OCI-LY7 (cell line): ENCODE measurements at regions not wholly inside any gene's neighbourhood (a gene's known extent, or its start where the extent isn't known, plus 50 kb on each side); places are given as distances from the start of the nearest gene placed in this dataset.

Experiments used
- BruUV-seq: library from RNA; stranded (reverse); fragments of 400-500 nt; replicated peaks from 2 replicates; lab custom pipeline; 2021; lab: Mats Ljungman, UMichigan
- CTCF ChIA-PET: fragments of 300-600 bp; sonication (Branson Sonifier 250); formaldehyde crosslinking; loops from one replicate; lab custom pipeline; 2022; ENCODE audit warnings: antibody characterized with exemption; ENCODE audit not compliant: unreplicated experiment; lab: Charles Lee
- POLR2A ChIA-PET: fragments of 300-600 bp; sonication (Branson Sonifier 250); formaldehyde crosslinking; loops from one replicate; lab custom pipeline; 2022; ENCODE audit warnings: antibody characterized with exemption; lab: Charles Lee
- DNase-seq: peaks from one replicate; pipeline ENCODE4 v3.0.0-alpha.2; 2015; ENCODE audit warnings: low spot score
- H2AFZ ChIP-seq: fragments of 200-600 bp; sonication (generic), shearing (Covaris generic); 2 replicates; pipeline ENCODE4 v1.6.1; 2014; ENCODE audit warnings: mild to moderate bottlenecking, antibody characterized with exemption, low read length, moderate library complexity
- H3K27ac ChIP-seq: fragments of 200-600 bp; sonication (generic); 2 replicates; pipeline ENCODE4 v1.5.1; 2014; ENCODE audit warnings: mixed run types, low read depth, mild to moderate bottlenecking, moderate library complexity, low read length, inconsistent platforms; ENCODE audit not compliant: poor library complexity, severe bottlenecking
- H3K36me3 ChIP-seq: fragments of 200-600 bp; sonication (generic); 2 replicates; pipeline ENCODE4 v1.6.1; 2014; ENCODE audit warnings: mild to moderate bottlenecking, antibody characterized with exemption, low read length, moderate library complexity, mixed read lengths; ENCODE audit not compliant: insufficient read depth
- H3K4me1 ChIP-seq: fragments of 200-600 bp; sonication (generic); 2 replicates; pipeline ENCODE4 v1.5.1; 2014; ENCODE audit warnings: mild to moderate bottlenecking, low read length; ENCODE audit not compliant: insufficient read depth, poor library complexity, severe bottlenecking
- H3K4me2 ChIP-seq: fragments of 200-600 bp; sonication (generic); 2 replicates; pipeline ENCODE4 v1.6.1; 2014; ENCODE audit warnings: mild to moderate bottlenecking, low read length
- H3K4me3 ChIP-seq: fragments of 200-600 bp; sonication (generic); 2 replicates; pipeline ENCODE4 v1.5.1; 2014; ENCODE audit warnings: mild to moderate bottlenecking, low read depth, low read length; ENCODE audit not compliant: poor library complexity, severe bottlenecking
- H3K79me2 ChIP-seq: fragments of 200-600 bp; sonication (generic); 2 replicates; pipeline ENCODE4 v1.6.1; 2016; ENCODE audit warnings: low read depth, mild to moderate bottlenecking, low read length, moderate library complexity, mixed read lengths; ENCODE audit not compliant: insufficient read depth
- H3K9me2 ChIP-seq: fragments of 200-600 bp; sonication (generic); 2 replicates; pipeline ENCODE4 v1.6.1; 2016; ENCODE audit warnings: mild to moderate bottlenecking, low read length, mixed read lengths; ENCODE audit not compliant: insufficient read depth
- H3K9me3 ChIP-seq: fragments of 200-600 bp; sonication (generic); 2 replicates; pipeline ENCODE4 v1.6.1; 2014; ENCODE audit warnings: mild to moderate bottlenecking, mixed run types, low read length, mixed read lengths
- H4K20me1 ChIP-seq: fragments of 200-600 bp; sonication (generic); 2 replicates; pipeline ENCODE4 v1.6.1; 2014; ENCODE audit warnings: mild to moderate bottlenecking, antibody characterized with exemption, low read length, moderate library complexity, mixed read lengths; ENCODE audit not compliant: insufficient read depth
- EZH2phosphoT487 ChIP-seq: fragments of 200-600 bp; sonication (generic); IDR thresholded peaks from 2 replicates; pipeline ENCODE4 v1.6.1; 2018; ENCODE audit warnings: low read depth, borderline replicate concordance, mild to moderate bottlenecking, mixed run types, antibody characterized with exemption, low read length, moderate library complexity, mixed read lengths
- intact Hi-C: fragments of 100-400 bp; cut with micrococcal nuclease; formaldehyde crosslinking; loops from one replicate; pipeline ENCODE4 v1.10.0; 2022; ENCODE audit not compliant: unreplicated experiment
- TF ChIP-seq, protein P1 (sequence below): fragments of 200-600 bp; sonication (generic); conservative IDR thresholded peaks from 2 replicates; pipeline ENCODE4 v1.5.1; 2014; ENCODE audit warnings: mild to moderate bottlenecking, antibody characterized with exemption, low read length, moderate library complexity, mixed read lengths

DNA sequence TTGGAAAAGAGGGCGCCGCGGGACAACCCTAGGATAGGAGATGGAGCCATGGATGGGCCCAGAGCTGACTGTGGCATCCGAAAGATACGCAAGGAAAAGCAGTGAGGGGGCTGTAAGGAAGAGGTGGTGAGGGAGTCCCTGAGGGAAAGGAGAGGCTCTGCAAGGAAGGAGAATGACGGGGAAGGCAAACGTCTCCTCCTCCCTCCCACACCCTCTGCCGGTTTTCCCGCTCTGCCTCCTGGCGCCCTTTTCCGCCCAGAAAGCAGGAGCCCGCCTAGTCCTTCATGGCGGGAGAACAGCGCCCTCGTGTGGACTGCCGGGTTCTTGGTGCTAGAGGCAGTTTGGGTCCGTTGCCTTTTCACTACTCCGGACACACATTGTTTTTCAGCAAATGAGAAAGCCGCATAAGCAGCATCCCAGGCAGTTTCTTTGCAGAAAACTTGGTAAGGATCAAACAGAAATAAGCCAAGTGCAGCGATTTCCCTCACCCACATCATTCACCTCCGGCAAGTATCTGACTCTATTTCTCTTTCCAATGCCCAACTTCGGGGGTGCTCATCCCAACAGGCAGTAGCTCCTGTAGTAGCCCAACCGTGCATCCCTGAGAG is 200.4 kb downstream of the INO80D start:
- Histone ChIP-seq H3K79me2 (no peaks in the 10 kb centered on the region), H2AFZ (no peak overlapping the region)
- CTCF ChIA-PET, result no interaction called here

DNA sequence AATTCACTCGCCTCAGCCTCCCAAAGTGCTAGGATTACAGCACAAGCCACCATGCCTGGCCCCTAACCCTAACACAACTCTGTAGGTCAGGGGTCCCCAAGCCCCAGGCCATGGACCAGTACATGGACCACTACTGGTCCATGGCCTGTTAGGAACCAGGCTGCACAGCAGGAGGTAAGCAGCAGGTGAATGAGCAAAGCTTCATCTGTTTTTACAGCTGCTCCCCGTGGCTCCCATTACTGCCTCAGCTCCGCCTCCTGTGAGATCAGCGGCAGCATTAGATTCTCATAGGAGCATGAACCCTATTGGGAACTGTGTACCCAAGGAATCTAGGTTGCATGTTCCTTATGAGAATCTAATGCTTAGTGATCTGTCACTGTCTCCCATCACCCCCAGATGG is 201.7 kb downstream of the NRP2 start:
- no peaks in the 10 kb centered on the region for H3K4me1 ChIP-seq
- no peak overlapping the region for H2AFZ ChIP-seq
- no peak for TF ChIP-seq EZH2phosphoT487
- TF ChIP-seq, protein P1, sequence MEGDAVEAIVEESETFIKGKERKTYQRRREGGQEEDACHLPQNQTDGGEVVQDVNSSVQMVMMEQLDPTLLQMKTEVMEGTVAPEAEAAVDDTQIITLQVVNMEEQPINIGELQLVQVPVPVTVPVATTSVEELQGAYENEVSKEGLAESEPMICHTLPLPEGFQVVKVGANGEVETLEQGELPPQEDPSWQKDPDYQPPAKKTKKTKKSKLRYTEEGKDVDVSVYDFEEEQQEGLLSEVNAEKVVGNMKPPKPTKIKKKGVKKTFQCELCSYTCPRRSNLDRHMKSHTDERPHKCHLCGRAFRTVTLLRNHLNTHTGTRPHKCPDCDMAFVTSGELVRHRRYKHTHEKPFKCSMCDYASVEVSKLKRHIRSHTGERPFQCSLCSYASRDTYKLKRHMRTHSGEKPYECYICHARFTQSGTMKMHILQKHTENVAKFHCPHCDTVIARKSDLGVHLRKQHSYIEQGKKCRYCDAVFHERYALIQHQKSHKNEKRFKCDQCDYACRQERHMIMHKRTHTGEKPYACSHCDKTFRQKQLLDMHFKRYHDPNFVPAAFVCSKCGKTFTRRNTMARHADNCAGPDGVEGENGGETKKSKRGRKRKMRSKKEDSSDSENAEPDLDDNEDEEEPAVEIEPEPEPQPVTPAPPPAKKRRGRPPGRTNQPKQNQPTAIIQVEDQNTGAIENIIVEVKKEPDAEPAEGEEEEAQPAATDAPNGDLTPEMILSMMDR, result no peak
- intact Hi-C loops, result loop anchor here (10.0 kb wide), 1 partner anchor 1559 kb away; no protein-coding TSS in a partner anchor
- H4K20me1 ChIP-seq, result no peaks in the 10 kb centered on the region
- H3K36me3 ChIP-seq, result no peaks in the 10 kb centered on the region
- H3K9me2 ChIP-seq, result no peaks in the 10 kb centered on the region
- no peak overlapping the region for H3K4me2 ChIP-seq
- no TSS peak for BruUV-seq
- H3K9me3 ChIP-seq, result no peaks in the 10 kb centered on the region
- H3K79me2 ChIP-seq, result no peaks in the 10 kb centered on the region
- CTCF ChIA-PET, result no interaction called here
- no peak overlapping the region for H3K27ac ChIP-seq
- H3K4me3 ChIP-seq, result no peak overlapping the region
- no peak for DNase-seq
- POLR2A ChIA-PET, result interaction anchor here (0.6 kb wide), 2 partner anchors 21 to 798 kb away, joined by 4 to 5 read pairs; no protein-coding TSS in a partner anchor

More for the DNA sequence above, 200.4 kb downstream of the INO80D start:
- H4K20me1 ChIP-seq, result no peaks in the 10 kb centered on the region
- intact Hi-C loops, result loop anchor here (5.0 to 10.0 kb wide), 2 partner anchors 118 to 1561 kb away; no protein-coding TSS in a partner anchor
- H3K9me3 ChIP-seq, result no peaks in the 10 kb centered on the region
- no peaks in the 10 kb centered on the region for H3K4me1 ChIP-seq
- BruUV-seq, result no TSS peak
- POLR2A ChIA-PET, result no interaction called here
- peak; percentile 65 for DNase-seq
- H3K4me3 ChIP-seq, result no peak overlapping the region
- no peak overlapping the region for H3K4me2 ChIP-seq
- H3K36me3 ChIP-seq, result no peaks in the 10 kb centered on the region
- no peak overlapping the region for H3K27ac ChIP-seq
- TF ChIP-seq, protein P1, result peak; percentile 87
- TF ChIP-seq EZH2phosphoT487, result no peak
- no peaks in the 10 kb centered on the region for H3K9me2 ChIP-seq

DNA sequence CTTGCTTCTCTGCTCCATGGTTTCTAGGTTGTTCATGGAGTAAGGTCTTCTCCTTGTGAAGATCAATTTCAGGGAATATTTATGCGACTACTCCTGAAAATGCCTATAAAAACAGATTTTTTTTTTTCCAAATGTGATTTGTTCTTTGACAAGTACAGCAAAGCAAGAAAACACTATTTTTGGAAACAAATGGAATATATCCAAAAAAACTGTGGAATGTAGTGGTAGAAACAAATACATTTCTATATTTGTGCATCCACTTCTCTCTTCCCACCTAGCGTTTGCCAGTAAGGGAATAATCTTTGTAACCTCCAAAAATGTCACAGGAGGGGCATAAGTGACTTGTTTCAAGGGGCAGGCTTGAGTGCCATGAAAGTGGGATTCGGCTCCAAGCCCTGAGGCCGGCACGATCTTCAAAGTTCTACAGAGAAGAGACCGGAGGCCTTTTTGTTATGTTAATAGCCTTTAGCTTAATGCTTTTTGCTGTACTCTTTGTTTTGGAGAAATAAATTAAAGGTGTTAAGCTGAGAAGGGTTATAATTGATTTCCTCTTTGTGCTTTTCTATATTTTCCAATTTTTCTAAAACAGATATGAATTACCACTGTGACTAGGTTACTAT is 200.6 kb downstream of the NRP2 start:
- Histone ChIP-seq H3K9me3 (no peaks in the 10 kb centered on the region), H3K27ac (no peak overlapping the region), H3K36me3 (no peaks in the 10 kb centered on the region), H3K9me2 (no peaks in the 10 kb centered on the region), H3K4me1 (no peaks in the 10 kb centered on the region), H2AFZ (no peak overlapping the region), H3K4me3 (no peak overlapping the region), H4K20me1 (no peaks in the 10 kb centered on the region), H3K4me2 (no peak overlapping the region), H3K79me2 (no peaks in the 10 kb centered on the region)
- intact Hi-C loops, result loop anchor here (10.0 kb wide), 1 partner anchor 1558 kb away; no protein-coding TSS in a partner anchor
- CTCF ChIA-PET, result no interaction called here
- no TSS peak for BruUV-seq
- POLR2A ChIA-PET, result no interaction called here
- TF ChIP-seq, protein P1, result no peak
- no peak for TF ChIP-seq EZH2phosphoT487
- DNase-seq, result no peak
